Coronary artery (tissue), 2 donors: ENCODE measurements at regions not wholly inside any gene's neighbourhood (a gene's known extent, or its start where the extent isn't known, plus 50 kb on each side); places are given as distances from the start of the nearest gene placed in this dataset.

Experiments used
- DNase-seq: peaks from one replicate; pipeline ENCODE4 v3.0.0-alpha.2; 2017; ENCODE audit warnings: low spot score
- H3K27ac ChIP-seq, 2 donors: fragments of 200-600 bp; sonication (generic); one replicate each; pipeline ENCODE4 v1.5.1; 2016 to 2019
- H3K4me3 ChIP-seq: fragments of 200-600 bp; sonication (generic); 2 replicates; pipeline ENCODE4 v1.5.1; 2016; ENCODE audit warnings: mild to moderate bottlenecking, moderate library complexity
- TF ChIP-seq, protein P1 (sequence below): fragments of 200-600 bp; sonication (generic); IDR thresholded peaks from one replicate; pipeline ENCODE4 v1.5.1; 2019; ENCODE audit warnings: antibody characterized with exemption

- no peak overlapping the region for H3K27ac ChIP-seq
- TF ChIP-seq, protein P1, sequence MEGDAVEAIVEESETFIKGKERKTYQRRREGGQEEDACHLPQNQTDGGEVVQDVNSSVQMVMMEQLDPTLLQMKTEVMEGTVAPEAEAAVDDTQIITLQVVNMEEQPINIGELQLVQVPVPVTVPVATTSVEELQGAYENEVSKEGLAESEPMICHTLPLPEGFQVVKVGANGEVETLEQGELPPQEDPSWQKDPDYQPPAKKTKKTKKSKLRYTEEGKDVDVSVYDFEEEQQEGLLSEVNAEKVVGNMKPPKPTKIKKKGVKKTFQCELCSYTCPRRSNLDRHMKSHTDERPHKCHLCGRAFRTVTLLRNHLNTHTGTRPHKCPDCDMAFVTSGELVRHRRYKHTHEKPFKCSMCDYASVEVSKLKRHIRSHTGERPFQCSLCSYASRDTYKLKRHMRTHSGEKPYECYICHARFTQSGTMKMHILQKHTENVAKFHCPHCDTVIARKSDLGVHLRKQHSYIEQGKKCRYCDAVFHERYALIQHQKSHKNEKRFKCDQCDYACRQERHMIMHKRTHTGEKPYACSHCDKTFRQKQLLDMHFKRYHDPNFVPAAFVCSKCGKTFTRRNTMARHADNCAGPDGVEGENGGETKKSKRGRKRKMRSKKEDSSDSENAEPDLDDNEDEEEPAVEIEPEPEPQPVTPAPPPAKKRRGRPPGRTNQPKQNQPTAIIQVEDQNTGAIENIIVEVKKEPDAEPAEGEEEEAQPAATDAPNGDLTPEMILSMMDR = no peak
- H3K4me3 ChIP-seq = no peak overlapping the region
- no peak for DNase-seq
Observed at GRCh38 chr13:60945396-60945795, 470.3 kb downstream of the PCDH20 start.

- no peak for DNase-seq
- no peak overlapping the region for H3K4me3 ChIP-seq
Observed at GRCh38 chr13:60944863-60945262, 470.8 kb downstream of the PCDH20 start.

GRCh38 chr13:60944016-60944415, 471.6 kb downstream of the PCDH20 start:
- no peak for DNase-seq
- H3K4me3 ChIP-seq = no peak overlapping the region
- H3K27ac ChIP-seq = no peak overlapping the region
- TF ChIP-seq, protein P1 = no peak

More at GRCh38 chr13:60944863-60945262, 470.8 kb downstream of the PCDH20 start:
- H3K27ac ChIP-seq = no peak overlapping the region
- TF ChIP-seq, protein P1 = no peak

DNA sequence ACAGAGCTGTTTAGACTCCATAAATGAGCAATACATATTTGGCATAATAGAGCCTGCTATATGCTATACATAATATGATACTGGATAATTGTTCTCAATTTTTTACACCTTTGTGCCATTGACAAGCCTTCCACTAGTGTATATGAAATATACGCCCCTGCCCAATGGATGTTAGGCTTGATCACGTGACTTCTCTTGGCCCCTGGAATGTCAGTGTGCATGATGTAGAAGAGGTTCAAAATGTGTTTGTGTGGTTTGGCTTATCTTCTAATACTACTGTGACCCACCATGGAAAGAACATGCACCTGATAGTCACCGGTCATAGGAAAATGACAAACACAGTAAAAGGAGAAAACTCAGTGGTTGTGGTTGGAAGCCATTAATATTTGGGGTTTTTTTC, 479.4 kb downstream of the PCDH20 start:
- no peak overlapping the region for H3K4me3 ChIP-seq
- TF ChIP-seq, protein P1 = no peak
- no peak overlapping the region for H3K27ac ChIP-seq
- no peak for DNase-seq

DNA sequence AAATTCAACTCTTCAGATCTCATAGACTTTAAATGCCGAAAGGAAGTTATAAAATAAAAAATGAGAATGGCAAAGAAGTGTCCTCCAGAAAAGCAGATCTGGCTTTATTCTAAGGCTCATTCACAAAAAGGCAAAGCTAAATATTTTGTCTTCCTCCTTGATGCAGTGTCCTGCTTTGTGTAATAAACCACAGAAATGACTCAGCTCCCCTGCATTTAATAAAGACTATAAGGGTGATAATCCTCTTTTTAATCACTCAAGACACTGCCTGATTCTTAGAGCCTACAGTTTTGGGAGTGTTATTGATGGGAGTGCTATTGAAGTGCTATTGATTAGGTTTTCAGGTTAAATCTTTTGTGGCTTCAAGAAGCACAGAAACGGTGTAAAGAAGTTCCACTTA, 482.0 kb downstream of the PCDH20 start:
- no peak overlapping the region for H3K4me3 ChIP-seq
- no peak overlapping the region for H3K27ac ChIP-seq
- TF ChIP-seq, protein P1 = no peak
- no peak for DNase-seq

- DNase-seq = no peak
- no peak overlapping the region for H3K4me3 ChIP-seq
- no peak overlapping the region for H3K27ac ChIP-seq
- TF ChIP-seq, protein P1 = no peak
Observed at GRCh38 chr13:60931858-60932546, 483.6 kb downstream of the PCDH20 start.

GRCh38 chr13:60925686-60926085, 490.0 kb downstream of the PCDH20 start:
- DNase-seq = no peak
- Histone ChIP-seq H3K4me3 (no peak overlapping the region), H3K27ac (no peak overlapping the region)
- TF ChIP-seq, protein P1 = no peak
